Ectodermal cell (in vitro differentiated cells): ENCODE measurements at regions not wholly inside any gene's neighbourhood (a gene's known extent, or its start where the extent isn't known, plus 50 kb on each side); places are given as distances from the start of the nearest gene placed in this dataset.
"Not testable (repeated sequence)": the region's sequence is repeated elsewhere in the genome, so short reads cannot be mapped to it uniquely, and the experiment has no call there.

Experiments used
- H3K27ac ChIP-seq: 2 replicates; pipeline ENCODE4 v1.7.0; 2013; ENCODE audit warnings: mild to moderate bottlenecking, low read depth, low read length; ENCODE audit not compliant: insufficient read depth, poor library complexity, severe bottlenecking
- H3K27me3 ChIP-seq: 2 replicates; pipeline ENCODE4 v1.7.0; 2013; ENCODE audit warnings: mild to moderate bottlenecking, low read length; ENCODE audit not compliant: insufficient read depth, control insufficient read depth, poor library complexity, severe bottlenecking
- H3K36me3 ChIP-seq: one replicate; pipeline ENCODE4 v1.7.0; 2013; ENCODE audit warnings: low read length; ENCODE audit not compliant: control insufficient read depth, insufficient read depth
- H3K4me1 ChIP-seq: one replicate; pipeline ENCODE4 v1.7.0; 2013; ENCODE audit warnings: low read length; ENCODE audit not compliant: control insufficient read depth, insufficient read depth
- H3K4me3 ChIP-seq: 2 replicates; pipeline ENCODE4 v1.7.0; 2013; ENCODE audit warnings: low read depth, low read length, control low read depth; ENCODE audit not compliant: insufficient read depth
- H3K9me3 ChIP-seq: 2 replicates; pipeline ENCODE4 v1.7.0; 2013; ENCODE audit warnings: mild to moderate bottlenecking, low read length, moderate library complexity; ENCODE audit not compliant: control insufficient read depth
- WGBS, 2 experiments: methylation state at CpG; one replicate each; pipeline ENCODE4 v1.1.7; 2013; ENCODE audit warnings: missing lambda C conversion rate in 2 of 2; 5-methylcytosine and 5-hydroxymethylcytosine counted together

- not testable (repeated sequence) for H3K9me3 ChIP-seq, H3K4me3 ChIP-seq, H3K27me3 ChIP-seq, H3K27ac ChIP-seq, H3K36me3 ChIP-seq, H3K4me1 ChIP-seq
- WGBS, 2 experiments: 87 to 95% methylated on average over 1 of the region's 1 CpG
Observed at GRCh38 chr5:97234380-97234779, 51.3 kb upstream of the RIOK2 start.

GRCh38 chr5:97242341-97242740, 59.3 kb upstream of the RIOK2 start:
- no peaks in the 10 kb centered on the region for H3K27me3 ChIP-seq
- 91 to 100% methylated on average over 3 of the region's 3 CpGs for WGBS, 2 experiments
- H3K4me3 ChIP-seq: no peak overlapping the region
- H3K36me3 ChIP-seq: no peaks in the 10 kb centered on the region
- peaks cover 6% of the 10 kb centered on the region for H3K4me1 ChIP-seq
- no peak overlapping the region for H3K27ac ChIP-seq
- no peaks in the 10 kb centered on the region for H3K9me3 ChIP-seq

GRCh38 chr5:97243353-97243752, 60.3 kb upstream of the RIOK2 start:
- H3K27me3 ChIP-seq: no peaks in the 10 kb centered on the region
- no peak overlapping the region for H3K4me3 ChIP-seq
- H3K9me3 ChIP-seq: no peaks in the 10 kb centered on the region
- H3K4me1 ChIP-seq: peaks cover 6% of the 10 kb centered on the region
- no peaks in the 10 kb centered on the region for H3K36me3 ChIP-seq
- no peak overlapping the region for H3K27ac ChIP-seq
- 100% methylated on average over 1 of the region's 2 CpGs for WGBS, 2 experiments

- 46 to 48% methylated on average over 8 of the region's 9 CpGs for WGBS, 2 experiments
- H3K36me3 ChIP-seq: no peaks in the 10 kb centered on the region
- H3K27me3 ChIP-seq: no peaks in the 10 kb centered on the region
- H3K9me3 ChIP-seq: no peaks in the 10 kb centered on the region
- H3K27ac ChIP-seq: peak overlapping the region; percentile 2
- peaks cover 6% of the 10 kb centered on the region for H3K4me1 ChIP-seq
- H3K4me3 ChIP-seq: no peak overlapping the region
Observed at GRCh38 chr5:97245386-97245785, 62.3 kb upstream of the RIOK2 start.

- H3K27me3 ChIP-seq: no peaks in the 10 kb centered on the region
- no peaks in the 10 kb centered on the region for H3K36me3 ChIP-seq
- no peak overlapping the region for H3K4me3 ChIP-seq
- peaks cover 2% of the 10 kb centered on the region for H3K9me3 ChIP-seq
- H3K4me1 ChIP-seq: peaks cover 6% of the 10 kb centered on the region
- no peak overlapping the region for H3K27ac ChIP-seq
Observed at GRCh38 chr5:97250113-97250512, 67.1 kb upstream of the RIOK2 start.

GRCh38 chr5:97266076-97266475, 83.0 kb upstream of the RIOK2 start:
- Histone ChIP-seq H3K27me3 (no peaks in the 10 kb centered on the region), H3K4me1 (no peaks in the 10 kb centered on the region), H3K27ac (no peak overlapping the region), H3K4me3 (no peak overlapping the region), H3K9me3 (no peaks in the 10 kb centered on the region), H3K36me3 (no peaks in the 10 kb centered on the region)

GRCh38 chr5:97266576-97266975, 83.5 kb upstream of the RIOK2 start:
- H3K27me3 ChIP-seq: no peaks in the 10 kb centered on the region
- H3K27ac ChIP-seq: no peak overlapping the region
- no peaks in the 10 kb centered on the region for H3K36me3 ChIP-seq
- no peak overlapping the region for H3K4me3 ChIP-seq
- H3K4me1 ChIP-seq: no peaks in the 10 kb centered on the region
- 87 to 94% methylated on average over 3 to 5 of the region's 5 CpGs for WGBS, 2 experiments
- H3K9me3 ChIP-seq: no peaks in the 10 kb centered on the region

- no peak overlapping the region for H3K27ac ChIP-seq
- WGBS, 2 experiments: 77 to 88% methylated on average over 3 of the region's 3 CpGs
- no peaks in the 10 kb centered on the region for H3K9me3 ChIP-seq
- no peak overlapping the region for H3K4me3 ChIP-seq
- H3K27me3 ChIP-seq: no peaks in the 10 kb centered on the region
- H3K4me1 ChIP-seq: no peaks in the 10 kb centered on the region
- no peaks in the 10 kb centered on the region for H3K36me3 ChIP-seq
Observed at GRCh38 chr5:97267767-97268166, 84.7 kb upstream of the RIOK2 start.

GRCh38 chr5:97276474-97277120, 93.5 kb upstream of the RIOK2 start:
- Histone ChIP-seq H3K27ac (no peak overlapping the region), H3K4me3 (no peak overlapping the region), H3K27me3 (no peaks in the 10 kb centered on the region), H3K9me3 (no peaks in the 10 kb centered on the region), H3K36me3 (no peaks in the 10 kb centered on the region), H3K4me1 (no peaks in the 10 kb centered on the region)
- 84 to 95% methylated on average over 2 to 3 of the region's 3 CpGs for WGBS, 2 experiments

- Histone ChIP-seq H3K9me3 (no peaks in the 10 kb centered on the region), H3K36me3 (no peaks in the 10 kb centered on the region), H3K4me1 (no peaks in the 10 kb centered on the region), H3K27me3 (no peaks in the 10 kb centered on the region), H3K27ac (no peak overlapping the region), H3K4me3 (no peak overlapping the region)
- 90 to 94% methylated on average over 6 of the region's 7 CpGs for WGBS, 2 experiments
Observed at GRCh38 chr5:97281257-97281656, 98.2 kb upstream of the RIOK2 start.
